ENCODE measurements at regions not wholly inside any gene's neighbourhood (a gene's known extent, or its start where the extent isn't known, plus 50 kb on each side); places are given as distances from the start of the nearest gene placed in this dataset.

GRCh38 chr13:85260896-85261295 is 538.3 kb downstream of the SLITRK6 start:
- DNase-seq (ENCODE audit: insufficient read length, low spot score) (no peak), FAIRE-seq (no peak)

- no peak for FAIRE-seq
- DNase-seq (ENCODE audit: insufficient read length, low spot score), result no peak
These were observed 543.2 kb downstream of the SLITRK6 start for GRCh38 chr13:85255978-85256377.

GRCh38 chr13:85254641-85255040 is 544.6 kb downstream of the SLITRK6 start:
- DNase-seq (ENCODE audit: insufficient read length, low spot score), result no peak
- FAIRE-seq, result no peak

GRCh38 chr13:85249151-85249550 is 550.1 kb downstream of the SLITRK6 start:
- FAIRE-seq, result no peak

GRCh38 chr13:85247780-85248179 is 551.4 kb downstream of the SLITRK6 start:
- FAIRE-seq (no peak), DNase-seq (ENCODE audit: insufficient read length, low spot score) (no peak)

More at GRCh38 chr13:85249151-85249550, 550.1 kb downstream of the SLITRK6 start:
- DNase-seq (ENCODE audit: insufficient read length, low spot score), result no peak

- DNase-seq (ENCODE audit: insufficient read length, low spot score) (no peak), FAIRE-seq (no peak)
These were observed 555.4 kb downstream of the SLITRK6 start for GRCh38 chr13:85243831-85244230.

GRCh38 chr13:85241060-85241459 is 558.2 kb downstream of the SLITRK6 start:
- no peak for FAIRE-seq
- no peak for DNase-seq (ENCODE audit: insufficient read length, low spot score)

- no peak for FAIRE-seq
- peak; percentile 9 for DNase-seq (ENCODE audit: insufficient read length, low spot score)
These were observed 562.8 kb downstream of the SLITRK6 start for GRCh38 chr13:85236413-85236812.

- DNase-seq (ENCODE audit: insufficient read length, low spot score) (no peak), FAIRE-seq (no peak)
These were observed 568.5 kb downstream of the SLITRK6 start for GRCh38 chr13:85230691-85231093.

- no peak for DNase-seq (ENCODE audit: insufficient read length, low spot score)
- no peak for FAIRE-seq
These were observed 570.5 kb downstream of the SLITRK6 start for GRCh38 chr13:85228692-85229091.

- FAIRE-seq (no peak), DNase-seq (ENCODE audit: insufficient read length, low spot score) (no peak)
These were observed 575.1 kb downstream of the SLITRK6 start for GRCh38 chr13:85223883-85224656.

- DNase-seq (ENCODE audit: insufficient read length, low spot score), result no peak
- FAIRE-seq, result no peak
These were observed 582.6 kb downstream of the SLITRK6 start for GRCh38 chr13:85216576-85216975.

- no peak for FAIRE-seq
- no peak for DNase-seq (ENCODE audit: insufficient read length, low spot score)
These were observed 586.5 kb downstream of the SLITRK6 start for GRCh38 chr13:85212692-85213091.

GRCh38 chr13:85204668-85205344 is 594.4 kb downstream of the SLITRK6 start:
- FAIRE-seq (no peak), DNase-seq (ENCODE audit: insufficient read length, low spot score) (no peak)

- no peak for FAIRE-seq
- DNase-seq (ENCODE audit: insufficient read length, low spot score), result no peak
These were observed 601.8 kb downstream of the SLITRK6 start for GRCh38 chr13:85197431-85197830.

GRCh38 chr13:85194482-85194881 is 604.7 kb downstream of the SLITRK6 start:
- DNase-seq (ENCODE audit: insufficient read length, low spot score) (no peak), FAIRE-seq (no peak)

GRCh38 chr13:85191996-85192718 is 607.1 kb downstream of the SLITRK6 start:
- no peak for DNase-seq (ENCODE audit: insufficient read length, low spot score)
- FAIRE-seq, result no peak

GRCh38 chr13:85186356-85187045 is 612.7 kb downstream of the SLITRK6 start:
- FAIRE-seq, result no peak
- DNase-seq (ENCODE audit: insufficient read length, low spot score), result no peak

GRCh38 chr13:85174291-85174690 is 624.9 kb downstream of the SLITRK6 start:
- FAIRE-seq (no peak), DNase-seq (ENCODE audit: insufficient read length, low spot score) (no peak)

GRCh38 chr13:85170372-85170771 is 628.8 kb downstream of the SLITRK6 start:
- no peak for DNase-seq (ENCODE audit: insufficient read length, low spot score)

GRCh38 chr13:85166891-85167290 is 632.3 kb downstream of the SLITRK6 start:
- DNase-seq (ENCODE audit: insufficient read length, low spot score) (no peak), FAIRE-seq (no peak)

More at GRCh38 chr13:85170372-85170771, 628.8 kb downstream of the SLITRK6 start:
- no peak for FAIRE-seq
